Right ventricle myocardium inferior (tissue), 1 donor: ENCODE measurements at regions not wholly inside any gene's neighbourhood (a gene's known extent, or its start where the extent isn't known, plus 50 kb on each side); places are given as distances from the start of the nearest gene placed in this dataset.

Experiments used
- ATAC-seq: fragments of 200-7000 bp; cut with Tn5 transposase; one replicate; pipeline ENCODE4 v1.9.1; 2020; ENCODE audit warnings: mild to moderate bottlenecking, moderate library complexity
- DNase-seq: peaks from one replicate; pipeline ENCODE4 v3.0.0; 2021; ENCODE audit errors: missing footprints
- intact Hi-C: fragments of 100-400 bp; cut with DNase I; formaldehyde crosslinking; loops from one replicate; pipeline ENCODE4 v1.11.0; 2022
- donor health status: DM: no; HTN: yes; CAD: no; lungs with severe emphysema.

GRCh38 chr20:11281768-11282167 lies 608.0 kb upstream of the JAG1 start:
- DNase-seq: no peak
- intact Hi-C loops: no loop called here
- ATAC-seq: no peak

GRCh38 chr20:11287126-11287525 lies 613.3 kb upstream of the JAG1 start:
- intact Hi-C loops: no loop called here

GRCh38 chr20:11296221-11296620 lies 621.5 kb upstream of the BTBD3 start:
- ATAC-seq: no peak
- DNase-seq: no peak
- intact Hi-C loops: no loop called here

More at GRCh38 chr20:11287126-11287525, 613.3 kb upstream of the JAG1 start:
- no peak for DNase-seq
- no peak for ATAC-seq

- intact Hi-C loops: no loop called here
- ATAC-seq: no peak
- DNase-seq: no peak
Observed at GRCh38 chr20:11296951-11297350, 620.7 kb upstream of the BTBD3 start.

- ATAC-seq: no peak
- DNase-seq: no peak
- intact Hi-C loops: no loop called here
Observed at GRCh38 chr20:11301699-11302098, 616.0 kb upstream of the BTBD3 start.

- intact Hi-C loops: no loop called here
- ATAC-seq: no peak
- DNase-seq: no peak
Observed at GRCh38 chr20:11302436-11302835, 615.3 kb upstream of the BTBD3 start.

GRCh38 chr20:11304795-11305194 lies 612.9 kb upstream of the BTBD3 start:
- intact Hi-C loops: no loop called here
- no peak for ATAC-seq

GRCh38 chr20:11305406-11305805 lies 612.3 kb upstream of the BTBD3 start:
- no peak for DNase-seq
- intact Hi-C loops: no loop called here
- ATAC-seq: no peak

More at GRCh38 chr20:11304795-11305194, 612.9 kb upstream of the BTBD3 start:
- DNase-seq: no peak

- ATAC-seq: no peak
- intact Hi-C loops: no loop called here
- no peak for DNase-seq
Observed at GRCh38 chr20:11311659-11312224, 606.0 kb upstream of the BTBD3 start.

GRCh38 chr20:11315525-11315924 lies 602.2 kb upstream of the BTBD3 start:
- DNase-seq (no peak), ATAC-seq (no peak)
- intact Hi-C loops: no loop called here

- DNase-seq: no peak
- ATAC-seq: no peak
- intact Hi-C loops: no loop called here
Observed at GRCh38 chr20:11316244-11316643, 601.4 kb upstream of the BTBD3 start.

GRCh38 chr20:11320033-11320432 lies 597.7 kb upstream of the BTBD3 start:
- intact Hi-C loops: no loop called here
- ATAC-seq: no peak

GRCh38 chr20:11323816-11324215 lies 593.9 kb upstream of the BTBD3 start:
- intact Hi-C loops: no loop called here
- no peak for DNase-seq
- ATAC-seq: no peak

More at GRCh38 chr20:11320033-11320432, 597.7 kb upstream of the BTBD3 start:
- DNase-seq: no peak

- intact Hi-C loops: no loop called here
- DNase-seq (no peak), ATAC-seq (no peak)
Observed at GRCh38 chr20:11324990-11325389, 592.7 kb upstream of the BTBD3 start.

- intact Hi-C loops: no loop called here
- DNase-seq (no peak), ATAC-seq (no peak)
Observed at GRCh38 chr20:11328839-11329238, 588.9 kb upstream of the BTBD3 start.

- intact Hi-C loops: no loop called here
- DNase-seq (no peak), ATAC-seq (no peak)
Observed at GRCh38 chr20:11329271-11329670, 588.4 kb upstream of the BTBD3 start.

GRCh38 chr20:11331096-11331495 lies 586.6 kb upstream of the BTBD3 start:
- DNase-seq: no peak
- ATAC-seq: no peak

GRCh38 chr20:11332381-11332780 lies 585.3 kb upstream of the BTBD3 start:
- intact Hi-C loops: no loop called here
- ATAC-seq (no peak), DNase-seq (no peak)

More at GRCh38 chr20:11331096-11331495, 586.6 kb upstream of the BTBD3 start:
- intact Hi-C loops: no loop called here

- DNase-seq: no peak
- no peak for ATAC-seq
- intact Hi-C loops: no loop called here
Observed at GRCh38 chr20:11333634-11334033, 584.1 kb upstream of the BTBD3 start.

- intact Hi-C loops: no loop called here
- DNase-seq (no peak), ATAC-seq (no peak)
Observed at GRCh38 chr20:11337361-11338130, 580.1 kb upstream of the BTBD3 start.
